ENCODE measurements at regions not wholly inside any gene's neighbourhood (a gene's known extent, or its start where the extent isn't known, plus 50 kb on each side); places are given as distances from the start of the nearest gene placed in this dataset.

- Histone ChIP-seq H4K20me1 (ENCODE audit: insufficient read depth) (no peaks in the 10 kb centered on the region), H3K27me3 (ENCODE audit: insufficient read depth, low read depth, low read length) (no peaks in the 10 kb centered on the region), H3K9me2 (ENCODE audit: insufficient read depth, low read length) (no peaks in the 10 kb centered on the region), H2AFZ (ENCODE audit: low read depth, low read length) (no peak overlapping the region), H3K4me3 (ENCODE audit: low read length) (no peak overlapping the region), H3K9ac (ENCODE audit: low read length) (no peak overlapping the region), H3K9me3 (ENCODE audit: low read length) (no peaks in the 10 kb centered on the region), H3K36me3 (ENCODE audit: insufficient read depth, low read length) (no peaks in the 10 kb centered on the region), H3K27ac (ENCODE audit: low read length) (no peak overlapping the region), H3K4me2 (ENCODE audit: low read length) (no peak overlapping the region), H3F3A (ENCODE audit: insufficient read depth, low read length, poor library complexity, severe bottlenecking) (no peaks in the 10 kb centered on the region), H3K79me2 (replicated peaks; ENCODE audit: insufficient read depth, low read length) (no peaks in the 10 kb centered on the region)
- TF ChIP-seq TAF1 (IDR thresholded peaks at IDR 0.05; ENCODE audit: low read depth) (no peak), MXI1 (conservative IDR thresholded peaks at IDR 0.05; ENCODE audit: poor library complexity, severe bottlenecking) (no peak), RAD21 (conservative IDR thresholded peaks at IDR 0.05) (no peak), SMC3 (conservative IDR thresholded peaks at IDR 0.05; ENCODE audit: poor library complexity) (no peak), POLR2AphosphoS5 (IDR thresholded peaks at IDR 0.05) (no peak), EP300 (conservative IDR thresholded peaks at IDR 0.05; ENCODE audit: poor library complexity, severe bottlenecking) (no peak), CTCF (IDR thresholded peaks at IDR 0.05; ENCODE audit: poor library complexity, severe bottlenecking) (no peak), EZH2 (IDR thresholded peaks at IDR 0.05; ENCODE audit: borderline replicate concordance, insufficient read depth, low read length, poor library complexity, severe bottlenecking) (no peak), REST (IDR thresholded peaks at IDR 0.05; ENCODE audit: borderline replicate concordance) (no peak)
These were observed 137.6 kb upstream of the ECI2 start for GRCh38 chr6:4272996-4273395.

- Histone ChIP-seq H3K9ac (ENCODE audit: low read length) (no peak overlapping the region), H3F3A (ENCODE audit: insufficient read depth, low read length, poor library complexity, severe bottlenecking) (no peaks in the 10 kb centered on the region), H2AFZ (ENCODE audit: low read depth, low read length) (no peak overlapping the region), H3K36me3 (ENCODE audit: insufficient read depth, low read length) (no peaks in the 10 kb centered on the region), H3K27ac (ENCODE audit: low read length) (no peak overlapping the region), H3K4me3 (ENCODE audit: low read length) (no peak overlapping the region), H3K9me3 (ENCODE audit: low read length) (no peaks in the 10 kb centered on the region), H4K20me1 (ENCODE audit: insufficient read depth) (no peaks in the 10 kb centered on the region), H3K9me2 (ENCODE audit: insufficient read depth, low read length) (no peaks in the 10 kb centered on the region), H3K4me2 (ENCODE audit: low read length) (no peak overlapping the region), H3K79me2 (replicated peaks; ENCODE audit: insufficient read depth, low read length) (no peaks in the 10 kb centered on the region), H3K27me3 (ENCODE audit: insufficient read depth, low read depth, low read length) (no peaks in the 10 kb centered on the region)
- TF ChIP-seq TAF1 (IDR thresholded peaks at IDR 0.05; ENCODE audit: low read depth) (no peak), RAD21 (conservative IDR thresholded peaks at IDR 0.05) (no peak), CTCF (IDR thresholded peaks at IDR 0.05; ENCODE audit: poor library complexity, severe bottlenecking) (no peak), SMC3 (conservative IDR thresholded peaks at IDR 0.05; ENCODE audit: poor library complexity) (no peak), POLR2AphosphoS5 (IDR thresholded peaks at IDR 0.05) (no peak), EP300 (conservative IDR thresholded peaks at IDR 0.05; ENCODE audit: poor library complexity, severe bottlenecking) (no peak), EZH2 (IDR thresholded peaks at IDR 0.05; ENCODE audit: borderline replicate concordance, insufficient read depth, low read length, poor library complexity, severe bottlenecking) (no peak), MXI1 (conservative IDR thresholded peaks at IDR 0.05; ENCODE audit: poor library complexity, severe bottlenecking) (no peak), REST (IDR thresholded peaks at IDR 0.05; ENCODE audit: borderline replicate concordance) (no peak)
These were observed 136.5 kb upstream of the ECI2 start for GRCh38 chr6:4271761-4272470.
